ENCODE measurements at regions not wholly inside any gene's neighbourhood (a gene's known extent, or its start where the extent isn't known, plus 50 kb on each side); places are given as distances from the start of the nearest gene placed in this dataset.
"Not testable (repeated sequence)": the region's sequence is repeated elsewhere in the genome, so short reads cannot be mapped to it uniquely, and the experiment has no call there.

- peak; percentile 44 for DNase-seq
Measured at GRCh38 chr1:221263831-221264767, 384.9 kb downstream of the HLX start.

DNA sequence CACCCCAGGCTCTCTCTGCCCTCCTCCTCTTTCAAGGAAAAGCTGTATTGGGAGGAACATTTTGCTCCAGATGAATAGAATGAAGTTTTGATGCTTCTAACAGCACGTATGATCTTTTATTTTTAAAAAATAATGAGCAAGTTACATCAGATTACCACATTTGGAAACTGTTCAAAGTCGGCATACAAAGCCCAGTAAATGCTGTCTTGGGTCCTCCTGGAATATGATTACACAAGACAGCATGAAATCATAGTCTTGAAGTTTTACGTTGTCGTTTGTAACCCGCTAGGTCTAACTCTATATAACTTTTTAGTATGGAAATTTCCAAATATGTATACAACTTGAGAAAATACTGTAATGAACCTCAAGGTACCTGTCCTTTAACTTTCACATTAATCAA, 385.6 kb downstream of the HLX start:
- DNase-seq = no peak

DNA sequence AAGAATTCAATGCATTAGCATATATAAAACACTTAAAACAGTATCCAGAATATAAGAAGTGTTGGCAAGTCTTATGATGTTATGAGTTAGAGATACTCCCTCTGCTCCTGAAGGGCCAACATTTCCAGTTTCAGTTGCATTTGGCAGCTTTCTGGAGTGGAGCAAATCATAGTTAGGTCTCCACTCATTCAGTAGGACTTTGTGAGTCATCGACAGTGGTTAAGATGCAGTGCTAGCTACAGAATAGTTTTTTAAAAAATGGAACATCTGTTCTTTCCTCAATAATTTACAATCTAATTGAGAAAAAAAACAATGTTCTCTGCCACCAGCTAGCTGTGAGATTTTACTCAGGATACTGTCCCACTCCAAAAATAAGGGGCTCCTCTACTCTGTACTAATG, 389.1 kb downstream of the HLX start:
- DNase-seq = no peak

DNA sequence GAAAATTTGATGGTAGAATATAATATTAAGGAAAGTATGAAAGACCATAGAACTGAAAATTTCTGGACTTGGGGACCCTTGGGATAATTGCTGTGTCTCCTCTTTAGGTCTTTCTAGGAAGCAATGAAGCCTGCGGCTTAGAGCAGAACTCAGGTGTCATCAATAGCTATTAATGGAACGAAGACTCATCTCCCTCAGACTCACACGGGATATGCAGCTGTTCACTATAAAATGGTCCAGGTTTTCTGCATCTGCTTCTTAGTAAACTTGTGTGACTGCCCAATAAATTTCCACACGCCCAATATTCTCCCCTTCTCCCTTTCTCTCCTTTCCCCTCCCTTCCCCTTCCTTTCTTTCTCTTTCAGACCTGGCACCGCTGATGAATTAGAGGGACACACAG, 392.5 kb downstream of the HLX start:
- DNase-seq = no peak

DNA sequence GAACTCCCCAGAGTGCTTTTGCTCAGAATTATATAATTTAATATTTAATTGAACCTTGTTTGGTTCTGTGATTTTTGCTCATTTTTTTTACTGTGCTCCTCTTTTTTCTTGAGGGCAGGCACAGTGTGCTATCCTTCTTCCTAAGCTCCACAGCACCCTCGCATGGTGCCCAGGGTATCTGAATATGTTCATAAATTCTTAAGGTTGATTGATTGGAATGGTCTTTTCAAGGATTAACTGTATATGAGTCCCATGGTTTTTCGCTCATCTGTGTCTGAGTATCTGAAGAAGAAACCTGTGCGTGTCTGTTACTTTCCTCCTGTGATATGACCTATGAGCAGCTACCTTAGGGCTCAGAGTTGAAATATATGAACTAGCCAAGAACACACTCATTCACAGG, 393.7 kb downstream of the HLX start:
- DNase-seq = no peak

DNA sequence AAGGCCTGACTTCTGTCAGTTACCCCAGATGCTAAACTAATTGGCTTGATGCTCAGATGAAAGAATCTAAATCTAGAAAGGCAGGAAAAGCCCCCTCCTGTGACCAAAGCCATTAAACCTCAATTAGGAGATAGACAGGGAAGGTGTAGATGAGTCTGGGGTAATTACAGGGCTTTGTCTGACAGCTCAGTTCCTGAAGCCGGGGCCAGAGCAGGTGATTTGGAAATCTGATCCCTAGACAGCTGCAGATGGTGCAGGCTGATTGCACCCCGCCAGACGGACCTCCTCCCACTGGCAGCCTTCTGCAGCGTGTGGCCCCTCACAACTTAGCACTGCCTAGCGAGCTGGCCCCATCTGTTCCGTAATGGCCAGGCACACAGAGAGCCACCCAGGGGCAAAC, 395.1 kb downstream of the HLX start:
- no peak for DNase-seq

DNA sequence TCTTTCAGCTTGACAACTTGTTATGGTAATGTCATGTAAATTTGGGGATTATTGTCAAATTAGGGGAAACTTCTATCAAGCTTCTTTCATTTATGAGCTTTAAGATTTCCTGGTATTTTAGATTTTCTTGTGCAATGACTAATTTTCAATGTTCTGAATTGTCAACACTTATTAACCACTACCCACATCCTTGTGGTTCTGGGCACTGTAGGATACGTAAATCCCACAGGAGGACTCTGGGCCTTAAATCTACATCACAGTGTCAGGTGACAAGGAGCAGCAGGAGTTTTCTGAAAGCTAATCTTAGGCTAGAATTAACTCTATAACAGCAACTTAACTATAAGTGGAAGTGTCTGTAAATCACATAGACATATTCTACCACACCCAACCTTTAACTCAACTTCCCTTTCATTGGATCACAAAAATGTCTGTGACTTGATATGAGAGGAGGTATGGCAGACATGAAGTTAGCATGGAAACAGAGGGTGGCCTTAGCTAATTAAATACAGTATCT, 397.7 kb downstream of the HLX start:
- DNase-seq = no peak

GRCh38 chr1:221279146-221279545, 399.9 kb downstream of the HLX start:
- no peak for DNase-seq

GRCh38 chr1:221283532-221283931, 404.3 kb downstream of the HLX start:
- DNase-seq = no peak

GRCh38 chr1:221284028-221284427, 404.8 kb downstream of the HLX start:
- no peak for DNase-seq

DNA sequence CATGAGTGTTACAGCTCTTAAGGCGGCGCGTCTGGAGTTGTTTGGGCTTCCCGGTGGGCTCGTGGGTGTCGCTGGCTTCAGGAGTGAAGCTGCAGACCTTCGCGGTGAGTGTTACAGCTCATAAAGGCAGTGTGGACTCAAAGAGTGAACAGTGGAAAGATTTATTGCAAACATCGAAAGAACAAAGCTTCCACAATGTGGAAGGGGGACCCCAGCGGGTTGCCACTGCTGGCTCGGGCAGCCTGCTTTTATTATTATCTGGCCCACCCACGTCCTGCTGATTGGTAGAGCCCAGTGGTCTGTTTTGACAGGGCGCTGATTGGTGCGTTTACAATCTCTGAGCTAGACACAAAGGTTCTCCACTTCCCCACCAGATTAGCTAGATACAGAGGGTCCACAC, 405.7 kb downstream of the HLX start:
- DNase-seq = not testable (repeated sequence)

- DNase-seq = not testable (repeated sequence)
Measured at GRCh38 chr1:221285458-221286210, 406.4 kb downstream of the HLX start.

- DNase-seq = no peak
Measured at GRCh38 chr1:221286399-221286798, 407.2 kb downstream of the HLX start.

GRCh38 chr1:221289103-221289502, 409.9 kb downstream of the HLX start:
- DNase-seq = no peak

DNA sequence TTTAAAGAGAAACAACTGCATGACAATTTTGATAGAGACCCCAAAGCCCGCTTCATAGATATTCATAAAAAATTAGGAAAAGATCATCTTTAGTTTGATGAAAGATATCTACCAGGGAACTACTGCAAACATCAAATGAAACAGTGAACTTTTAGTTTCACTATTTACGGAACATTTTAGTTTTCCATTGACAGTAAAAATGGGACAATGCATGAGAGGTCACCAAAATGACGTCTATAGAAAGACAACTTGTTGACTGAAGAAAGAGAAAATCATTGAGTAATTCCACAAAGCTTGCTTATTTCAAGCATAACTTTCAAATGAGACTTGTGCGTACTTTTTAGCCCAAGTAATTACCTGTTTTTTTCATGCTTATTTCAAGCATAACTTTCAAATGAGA, 411.4 kb downstream of the HLX start:
- DNase-seq = no peak

DNA sequence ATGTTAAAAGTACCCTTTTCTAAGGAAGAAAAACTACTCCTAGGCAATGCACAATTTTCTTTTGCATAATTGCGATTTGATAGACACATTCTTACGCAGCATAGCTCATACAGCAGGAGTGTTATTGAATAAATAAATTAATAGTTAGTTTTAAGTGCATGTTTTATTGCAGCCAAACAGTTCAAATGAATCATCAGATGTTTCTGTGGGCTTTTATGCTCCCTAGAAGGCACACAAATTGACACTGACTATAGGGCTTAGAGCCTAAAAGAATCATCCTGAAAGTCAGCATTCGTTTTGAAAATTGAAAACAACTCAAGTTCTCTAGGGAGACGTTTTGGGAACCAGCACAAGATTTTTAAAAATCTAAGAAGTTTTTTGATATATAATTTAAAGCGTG, 411.9 kb downstream of the HLX start:
- DNase-seq = no peak

DNA sequence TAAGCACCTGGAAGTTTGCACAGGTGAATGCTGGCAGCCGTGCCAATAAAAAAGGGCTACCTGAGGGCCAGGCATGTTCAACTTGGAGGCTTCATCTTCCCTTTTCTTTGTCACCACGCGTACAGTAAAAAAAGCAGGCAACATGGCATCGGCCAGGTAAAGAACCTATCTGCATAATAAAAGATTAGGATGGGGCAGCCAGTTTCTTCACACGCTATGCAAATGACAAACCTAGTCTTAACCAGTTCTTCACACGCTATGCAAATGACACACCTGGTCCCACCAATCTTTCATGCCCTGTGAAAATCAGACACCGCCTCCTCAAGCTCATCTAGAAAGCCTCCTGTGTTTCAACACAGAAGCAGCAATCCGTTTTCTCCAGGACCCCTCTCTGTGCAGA, 413.4 kb downstream of the HLX start:
- DNase-seq = no peak

DNA sequence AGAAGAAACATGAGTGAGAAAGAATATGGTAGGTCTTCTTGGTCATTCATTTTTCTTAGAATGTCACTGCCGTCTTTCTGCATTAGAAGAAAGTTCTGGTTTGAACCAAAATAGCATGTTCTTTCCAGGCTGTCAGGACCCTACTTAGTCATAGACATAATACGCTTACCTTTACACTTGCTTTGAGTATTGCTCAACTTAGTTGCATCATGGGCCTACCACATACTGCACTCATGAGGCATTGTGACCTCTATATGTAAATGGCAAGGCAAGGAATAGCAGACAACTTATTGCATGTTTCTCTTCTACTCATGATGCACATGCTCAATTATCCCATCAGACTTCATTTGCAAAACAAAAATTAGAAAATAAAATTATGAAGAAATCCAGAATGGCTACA, 415.0 kb downstream of the HLX start:
- DNase-seq = no peak

GRCh38 chr1:221302357-221302756, 423.1 kb downstream of the HLX start:
- DNase-seq = no peak

DNA sequence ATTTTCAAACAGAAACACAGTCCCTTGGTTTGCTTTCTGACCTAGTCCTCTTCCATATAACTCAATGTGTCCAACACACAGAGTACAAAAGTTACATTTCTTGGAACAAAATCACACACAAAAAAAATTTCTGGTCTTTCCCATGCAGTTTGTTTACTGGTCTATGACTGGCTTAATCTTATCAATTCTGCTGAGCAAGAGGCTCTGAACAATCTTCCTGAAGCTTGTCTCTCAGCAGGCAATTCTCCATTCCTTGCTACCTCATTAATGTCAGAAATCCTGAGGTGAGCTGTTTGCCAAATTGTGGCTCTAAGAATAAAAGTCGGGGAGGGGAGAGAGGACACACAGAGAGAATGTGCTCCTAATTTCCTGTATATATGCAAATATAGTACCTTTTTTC, 423.6 kb downstream of the HLX start:
- no peak for DNase-seq

GRCh38 chr1:221303623-221304022, 424.4 kb downstream of the HLX start:
- DNase-seq = no peak

DNA sequence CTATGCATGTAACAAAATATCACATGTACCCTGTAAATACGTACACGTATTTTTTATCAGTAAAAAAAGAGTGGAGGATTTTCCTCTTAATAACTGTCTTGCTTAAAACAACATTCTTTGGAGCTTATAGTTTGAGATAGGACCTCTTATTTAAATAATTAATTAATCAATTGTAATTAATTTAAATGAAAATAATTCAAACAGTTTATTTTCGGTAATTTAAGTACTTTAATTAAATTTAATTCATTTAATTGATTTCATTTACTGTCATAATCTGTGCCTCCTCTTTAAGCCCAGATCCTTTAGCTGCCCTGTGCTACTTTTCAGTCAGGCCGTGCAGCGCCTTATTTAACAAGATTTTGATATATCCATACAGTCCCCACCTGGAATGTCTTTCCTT, 427.0 kb downstream of the HLX start:
- no peak for DNase-seq

GRCh38 chr1:221308534-221309511, 429.6 kb downstream of the HLX start:
- no peak for DNase-seq

Measured in left hindlimb (tissue), 1 donor.